ENCODE measurements at regions not wholly inside any gene's neighbourhood (a gene's known extent, or its start where the extent isn't known, plus 50 kb on each side); places are given as distances from the start of the nearest gene placed in this dataset.

DNA sequence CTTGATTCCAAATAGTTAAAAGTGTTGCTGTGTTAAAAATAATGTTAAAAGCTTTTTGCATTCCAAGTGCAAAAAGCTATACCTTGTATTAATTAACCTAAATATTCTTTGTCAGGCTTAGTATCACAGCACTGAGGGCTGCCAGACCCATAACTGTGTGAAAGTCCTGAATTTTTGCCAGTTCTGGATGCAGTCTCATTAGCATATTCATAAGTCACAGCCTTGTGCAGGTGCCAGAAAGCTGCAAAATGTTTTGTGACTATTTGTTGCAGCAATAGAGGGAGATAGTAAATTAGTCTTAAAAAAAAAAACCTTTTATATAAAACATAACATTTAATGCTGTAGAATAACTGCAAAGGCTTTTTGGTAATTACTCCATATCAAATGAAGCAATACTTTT is 56.6 kb downstream of the SLITRK1 start:
- Histone ChIP-seq H3K27ac (ENCODE audit: insufficient read depth in 1 of 2, low read depth in 1 of 2, low read length in 2 of 2, poor library complexity in 1 of 2, severe bottlenecking in 2 of 2) (no peak overlapping the region), H3K4me3 (ENCODE audit: control insufficient read depth in 1 of 7, extremely low read depth in 1 of 7, insufficient read depth in 4 of 7, low read depth in 2 of 7, low read length in 6 of 7) (no peak overlapping the region), H3K9me3 (ENCODE audit: control extremely low read depth in 1 of 5, control insufficient read depth in 4 of 5, insufficient read depth in 2 of 5, low read depth in 1 of 5, low read length in 4 of 5) (peaks cover 0 to 14% (median 7%) of the 10 kb centered on the region in 5 experiments), H3K36me3 (ENCODE audit: control insufficient read depth in 4 of 4, insufficient read depth in 4 of 4, low read length in 3 of 4) (no peaks in the 10 kb centered on the region), H3K4me1 (ENCODE audit: control extremely low read depth in 1 of 4, control insufficient read depth in 4 of 4, insufficient read depth in 4 of 4, low read length in 3 of 4) (no peaks in the 10 kb centered on the region), H3K27me3 (replicated peaks in 2 of 5; ENCODE audit: control insufficient read depth in 4 of 5, insufficient read depth in 5 of 5, low read length in 4 of 5) (no peaks in the 10 kb centered on the region)
- DNase-seq, result no peak
- ChIA-PET CTCF (interaction anchor here (1.7 kb wide), 1 partner anchor 11 kb away, joined by 4 read pairs; no protein-coding TSS in a partner anchor), POLR2A (no interaction called here)

DNA sequence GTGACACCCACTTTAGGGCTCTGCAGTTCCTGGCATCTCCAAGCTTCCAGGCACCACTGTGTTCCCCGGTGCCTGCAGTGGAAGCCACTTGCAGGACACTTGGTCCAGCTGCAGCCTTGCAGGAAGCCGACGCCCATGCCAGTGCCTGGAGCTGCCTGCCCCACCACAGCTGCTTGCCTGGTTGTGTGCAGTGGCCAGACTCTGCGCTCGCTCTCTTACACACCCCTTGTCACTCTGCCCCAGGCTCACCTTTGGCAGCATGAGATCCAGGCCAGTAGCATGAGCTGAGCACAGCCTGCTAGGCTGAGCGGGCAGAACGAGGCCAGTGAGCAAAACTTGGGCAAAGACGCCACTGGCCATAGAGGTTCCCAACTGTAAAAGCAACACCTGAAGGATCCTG is 57.7 kb downstream of the SLITRK1 start:
- WGBS (ENCODE audit: insufficient coverage), result 95% methylated on average over 8 of the region's 8 CpGs
- no peak for DNase-seq
- H3K9me3 ChIP-seq (ENCODE audit: control extremely low read depth in 1 of 5, control insufficient read depth in 4 of 5, insufficient read depth in 2 of 5, low read depth in 1 of 5, low read length in 4 of 5), result peaks cover 1 to 14% (median 7%) of the 10 kb centered on the region in 5 experiments
- H3K36me3 ChIP-seq (ENCODE audit: control insufficient read depth in 4 of 4, insufficient read depth in 4 of 4, low read length in 3 of 4), result no peaks in the 10 kb centered on the region
- H3K27me3 ChIP-seq (replicated peaks in 2 of 5; ENCODE audit: control insufficient read depth in 4 of 5, insufficient read depth in 5 of 5, low read length in 4 of 5), result no peaks in the 10 kb centered on the region
- ChIA-PET CTCF (interaction anchor here (1.7 kb wide), 1 partner anchor 10 kb away, joined by 4 read pairs; no protein-coding TSS in a partner anchor), POLR2A (no interaction called here)
- H3K27ac ChIP-seq (ENCODE audit: insufficient read depth in 1 of 2, low read depth in 1 of 2, low read length in 2 of 2, poor library complexity in 1 of 2, severe bottlenecking in 2 of 2), result no peak overlapping the region
- H3K4me3 ChIP-seq (ENCODE audit: control insufficient read depth in 1 of 7, extremely low read depth in 1 of 7, insufficient read depth in 4 of 7, low read depth in 2 of 7, low read length in 6 of 7), result no peak overlapping the region
- H3K4me1 ChIP-seq (ENCODE audit: control extremely low read depth in 1 of 4, control insufficient read depth in 4 of 4, insufficient read depth in 4 of 4, low read length in 3 of 4), result no peaks in the 10 kb centered on the region

DNA sequence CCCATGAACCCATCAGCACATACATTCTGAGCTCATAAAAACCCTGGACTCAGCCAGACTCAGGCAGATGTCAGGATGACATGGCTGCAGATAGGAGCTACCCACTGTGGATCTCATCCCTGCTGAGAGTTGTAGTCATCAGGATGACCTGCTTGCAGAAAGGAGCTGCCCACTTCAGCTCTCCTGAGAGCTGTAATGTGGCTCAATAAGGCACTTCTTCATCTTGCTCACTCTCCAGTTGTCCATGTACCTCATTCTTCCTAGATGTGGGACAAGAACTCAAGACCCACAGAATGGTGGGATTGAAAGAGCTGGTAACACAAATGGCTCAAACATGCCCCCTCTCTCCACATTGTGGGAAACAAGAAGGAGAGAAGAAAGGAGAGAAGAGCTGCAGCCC is 58.2 kb downstream of the SLITRK1 start:
- Histone ChIP-seq H3K4me3 (ENCODE audit: control insufficient read depth in 1 of 7, extremely low read depth in 1 of 7, insufficient read depth in 4 of 7, low read depth in 2 of 7, low read length in 6 of 7) (no peak overlapping the region), H3K9me3 (ENCODE audit: control extremely low read depth in 1 of 5, control insufficient read depth in 4 of 5, insufficient read depth in 2 of 5, low read depth in 1 of 5, low read length in 4 of 5) (peaks cover 2 to 14% (median 7%) of the 10 kb centered on the region in 5 experiments), H3K4me1 (ENCODE audit: control extremely low read depth in 1 of 4, control insufficient read depth in 4 of 4, insufficient read depth in 4 of 4, low read length in 3 of 4) (no peaks in the 10 kb centered on the region), H3K27me3 (replicated peaks in 2 of 5; ENCODE audit: control insufficient read depth in 4 of 5, insufficient read depth in 5 of 5, low read length in 4 of 5) (no peaks in the 10 kb centered on the region), H3K36me3 (ENCODE audit: control insufficient read depth in 4 of 4, insufficient read depth in 4 of 4, low read length in 3 of 4) (no peaks in the 10 kb centered on the region), H3K27ac (ENCODE audit: insufficient read depth in 1 of 2, low read depth in 1 of 2, low read length in 2 of 2, poor library complexity in 1 of 2, severe bottlenecking in 2 of 2) (no peak overlapping the region)
- no peak for DNase-seq
- ChIA-PET CTCF (interaction anchor here (1.7 kb wide), 1 partner anchor 9 kb away, joined by 4 read pairs; no protein-coding TSS in a partner anchor), POLR2A (no interaction called here)

DNA sequence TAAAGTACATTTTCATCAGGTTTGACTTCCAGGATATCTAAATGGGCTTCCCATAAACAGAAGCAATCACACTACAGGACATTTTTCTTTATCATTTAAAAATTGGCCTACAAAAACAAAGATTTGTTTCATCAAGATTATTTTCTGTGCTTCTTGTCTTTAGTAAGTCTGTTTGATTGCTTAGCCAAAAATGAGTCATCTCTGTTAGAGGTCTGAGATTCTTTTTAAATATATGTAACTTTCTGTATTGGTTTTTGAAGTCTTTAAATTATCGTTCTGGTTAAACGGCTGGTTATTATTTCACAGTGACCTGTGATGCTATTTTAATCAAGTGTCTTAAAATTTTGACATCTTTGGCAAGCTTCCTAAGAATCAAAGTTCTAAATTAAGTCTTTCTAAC is 62.7 kb downstream of the SLITRK1 start:
- H3K36me3 ChIP-seq (ENCODE audit: control insufficient read depth in 4 of 4, insufficient read depth in 4 of 4, low read length in 3 of 4), result no peaks in the 10 kb centered on the region
- peaks cover 2 to 14% (median 5%) of the 10 kb centered on the region in 5 experiments for H3K9me3 ChIP-seq (ENCODE audit: control extremely low read depth in 1 of 5, control insufficient read depth in 4 of 5, insufficient read depth in 2 of 5, low read depth in 1 of 5, low read length in 4 of 5)
- ChIA-PET POLR2A (no interaction called here), CTCF (no interaction called here)
- no peaks in the 10 kb centered on the region for H3K4me1 ChIP-seq (ENCODE audit: control extremely low read depth in 1 of 4, control insufficient read depth in 4 of 4, insufficient read depth in 4 of 4, low read length in 3 of 4)
- no peak overlapping the region for H3K27ac ChIP-seq (ENCODE audit: insufficient read depth in 1 of 2, low read depth in 1 of 2, low read length in 2 of 2, poor library complexity in 1 of 2, severe bottlenecking in 2 of 2)
- DNase-seq, result no peak
- WGBS (ENCODE audit: insufficient coverage), result 100% methylated on average over 2 of the region's 2 CpGs
- no peaks in the 10 kb centered on the region for H3K27me3 ChIP-seq (replicated peaks in 2 of 5; ENCODE audit: control insufficient read depth in 4 of 5, insufficient read depth in 5 of 5, low read length in 4 of 5)
- H3K4me3 ChIP-seq (ENCODE audit: control insufficient read depth in 1 of 7, extremely low read depth in 1 of 7, insufficient read depth in 4 of 7, low read depth in 2 of 7, low read length in 6 of 7), result no peak overlapping the region

DNA sequence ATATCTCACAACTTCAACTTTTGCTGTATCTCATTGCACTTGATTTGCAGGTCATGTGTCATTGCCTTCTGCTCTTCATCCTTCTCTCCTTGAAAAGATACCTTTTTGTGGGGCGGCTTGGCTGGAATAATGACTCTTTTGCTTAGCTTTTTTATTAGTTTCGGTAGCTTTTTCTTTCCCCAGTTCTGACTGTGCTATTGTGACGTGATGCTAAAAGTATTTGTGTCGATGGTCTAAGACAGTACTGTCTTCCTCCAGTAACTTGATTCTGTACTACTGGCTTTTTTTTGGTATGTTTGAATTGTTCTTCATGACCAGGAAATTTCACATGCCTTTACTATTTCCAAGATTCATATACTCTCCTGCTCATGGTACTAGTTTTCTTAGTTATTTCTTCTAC is 63.1 kb downstream of the SLITRK1 start:
- no peaks in the 10 kb centered on the region for H3K4me1 ChIP-seq (ENCODE audit: control extremely low read depth in 1 of 4, control insufficient read depth in 4 of 4, insufficient read depth in 4 of 4, low read length in 3 of 4)
- DNase-seq, result no peak
- H3K9me3 ChIP-seq (ENCODE audit: control extremely low read depth in 1 of 5, control insufficient read depth in 4 of 5, insufficient read depth in 2 of 5, low read depth in 1 of 5, low read length in 4 of 5), result peaks cover 2 to 9% (median 3%) of the 10 kb centered on the region in 5 experiments
- H3K36me3 ChIP-seq (ENCODE audit: control insufficient read depth in 4 of 4, insufficient read depth in 4 of 4, low read length in 3 of 4), result no peaks in the 10 kb centered on the region
- no peak overlapping the region for H3K27ac ChIP-seq (ENCODE audit: insufficient read depth in 1 of 2, low read depth in 1 of 2, low read length in 2 of 2, poor library complexity in 1 of 2, severe bottlenecking in 2 of 2)
- no peaks in the 10 kb centered on the region for H3K27me3 ChIP-seq (replicated peaks in 2 of 5; ENCODE audit: control insufficient read depth in 4 of 5, insufficient read depth in 5 of 5, low read length in 4 of 5)
- POLR2A ChIA-PET, result no interaction called here
- no peak overlapping the region for H3K4me3 ChIP-seq (ENCODE audit: control insufficient read depth in 1 of 7, extremely low read depth in 1 of 7, insufficient read depth in 4 of 7, low read depth in 2 of 7, low read length in 6 of 7)
- CTCF ChIA-PET, result no interaction called here
- 100% methylated on average over 3 of the region's 4 CpGs for WGBS (ENCODE audit: insufficient coverage)

DNA sequence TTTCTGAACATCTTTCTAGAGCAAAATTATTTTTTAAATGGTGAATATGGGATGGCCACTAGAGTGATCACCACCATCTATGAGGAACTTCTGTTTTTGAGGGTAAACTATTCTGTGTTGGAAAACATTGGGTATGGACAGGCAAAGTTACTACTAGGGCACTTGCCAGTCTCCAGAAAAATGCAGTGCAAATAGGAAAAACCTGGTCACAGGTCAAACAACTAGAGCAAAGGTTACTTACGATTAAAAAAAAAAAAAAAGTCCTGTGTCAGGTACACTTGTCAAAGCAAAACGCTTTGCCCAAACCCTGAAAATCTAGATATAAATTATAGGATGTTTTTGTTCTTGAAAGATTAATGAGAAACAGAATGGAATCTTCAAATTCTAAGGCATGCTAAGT is 66.2 kb downstream of the SLITRK1 start:
- no peaks in the 10 kb centered on the region for H3K4me1 ChIP-seq (ENCODE audit: control extremely low read depth in 1 of 4, control insufficient read depth in 4 of 4, insufficient read depth in 4 of 4, low read length in 3 of 4)
- no peak overlapping the region for H3K27ac ChIP-seq (ENCODE audit: insufficient read depth in 1 of 2, low read depth in 1 of 2, low read length in 2 of 2, poor library complexity in 1 of 2, severe bottlenecking in 2 of 2)
- ChIA-PET POLR2A (no interaction called here), CTCF (no interaction called here)
- WGBS (ENCODE audit: insufficient coverage), result 100% methylated on average over 1 of the region's 2 CpGs
- no peaks in the 10 kb centered on the region for H3K27me3 ChIP-seq (replicated peaks in 2 of 5; ENCODE audit: control insufficient read depth in 4 of 5, insufficient read depth in 5 of 5, low read length in 4 of 5)
- H3K4me3 ChIP-seq (ENCODE audit: control insufficient read depth in 1 of 7, extremely low read depth in 1 of 7, insufficient read depth in 4 of 7, low read depth in 2 of 7, low read length in 6 of 7), result no peak overlapping the region
- no peak for DNase-seq
- peaks cover 0 to 3% (median 1%) of the 10 kb centered on the region in 5 experiments for H3K9me3 ChIP-seq (ENCODE audit: control extremely low read depth in 1 of 5, control insufficient read depth in 4 of 5, insufficient read depth in 2 of 5, low read depth in 1 of 5, low read length in 4 of 5)
- H3K36me3 ChIP-seq (ENCODE audit: control insufficient read depth in 4 of 4, insufficient read depth in 4 of 4, low read length in 3 of 4), result no peaks in the 10 kb centered on the region

DNA sequence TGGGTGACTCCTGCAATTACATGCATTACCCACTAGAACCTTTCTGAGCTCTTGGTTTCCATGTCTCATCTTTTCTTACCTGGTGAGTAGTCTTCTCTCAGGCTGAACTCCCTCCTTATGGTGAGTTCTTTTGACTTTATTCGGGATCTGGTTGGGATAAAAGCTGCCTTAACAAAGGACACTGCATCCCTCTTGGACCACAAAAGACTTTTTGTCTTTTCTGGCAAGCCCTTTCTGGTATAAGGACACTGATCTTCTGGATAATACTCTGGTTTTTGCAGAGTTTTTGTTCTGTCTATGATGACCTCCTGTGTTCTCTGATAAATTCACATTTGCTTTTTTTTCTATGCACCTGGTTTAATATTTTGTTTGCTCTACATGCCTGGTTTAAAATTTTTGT is 66.7 kb downstream of the SLITRK1 start:
- POLR2A ChIA-PET, result no interaction called here
- no peak for DNase-seq
- Histone ChIP-seq H3K27me3 (replicated peaks in 2 of 5; ENCODE audit: control insufficient read depth in 4 of 5, insufficient read depth in 5 of 5, low read length in 4 of 5) (no peaks in the 10 kb centered on the region), H3K9me3 (ENCODE audit: control extremely low read depth in 1 of 5, control insufficient read depth in 4 of 5, insufficient read depth in 2 of 5, low read depth in 1 of 5, low read length in 4 of 5) (peaks cover 0 to 3% (median 1%) of the 10 kb centered on the region in 5 experiments), H3K36me3 (ENCODE audit: control insufficient read depth in 4 of 4, insufficient read depth in 4 of 4, low read length in 3 of 4) (no peaks in the 10 kb centered on the region), H3K4me3 (ENCODE audit: control insufficient read depth in 1 of 7, extremely low read depth in 1 of 7, insufficient read depth in 4 of 7, low read depth in 2 of 7, low read length in 6 of 7) (no peak overlapping the region), H3K4me1 (ENCODE audit: control extremely low read depth in 1 of 4, control insufficient read depth in 4 of 4, insufficient read depth in 4 of 4, low read length in 3 of 4) (no peaks in the 10 kb centered on the region), H3K27ac (ENCODE audit: insufficient read depth in 1 of 2, low read depth in 1 of 2, low read length in 2 of 2, poor library complexity in 1 of 2, severe bottlenecking in 2 of 2) (no peak overlapping the region)
- WGBS (ENCODE audit: insufficient coverage), result 83% methylated on average over 1 of the region's 1 CpG
- CTCF ChIA-PET, result interaction anchor here (1.4 kb wide), 1 partner anchor 9 kb away, joined by 4 read pairs; no protein-coding TSS in a partner anchor

Measured in common myeloid progenitor, CD34-positive (primary cell).